ENCODE measurements at regions not wholly inside any gene's neighbourhood (a gene's known extent, or its start where the extent isn't known, plus 50 kb on each side); places are given as distances from the start of the nearest gene placed in this dataset.

DNA sequence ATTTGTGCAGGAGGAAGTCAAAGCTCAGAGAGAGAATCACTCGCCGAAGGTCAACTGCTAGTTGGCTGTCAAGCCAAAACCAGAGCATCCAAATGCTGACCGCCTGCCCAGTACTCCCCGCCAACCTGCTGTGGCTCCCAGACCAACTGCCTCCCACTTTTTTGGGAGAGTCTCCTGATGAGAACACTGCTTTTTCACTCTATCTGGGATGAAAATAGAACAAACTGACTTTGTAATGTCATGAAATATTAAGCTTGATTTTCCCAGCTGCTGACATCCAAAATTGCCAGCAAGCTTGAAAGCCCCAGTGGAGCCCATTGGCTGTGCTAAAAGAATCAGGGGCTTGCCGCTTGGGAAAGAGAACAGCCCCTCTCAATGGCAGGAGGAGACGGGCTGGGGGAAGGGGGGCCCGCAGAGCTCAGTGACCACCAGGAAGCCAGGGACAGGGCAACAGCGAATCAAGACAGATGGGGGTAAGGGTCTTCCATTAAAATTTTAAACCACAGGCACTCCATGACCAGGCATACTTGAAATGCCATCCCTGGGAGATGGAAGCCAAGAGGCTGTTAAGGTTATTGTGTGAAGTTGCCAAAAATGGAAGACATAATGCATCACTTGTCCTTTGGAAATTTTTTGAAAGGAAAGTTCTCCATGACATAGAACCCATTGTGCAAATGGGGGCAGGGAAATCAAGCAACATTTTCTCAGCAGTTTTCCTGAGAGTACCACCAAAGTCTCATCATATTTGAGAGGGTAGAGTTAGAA, 125.7 kb upstream of the CDH5 start:
- no peak for DNase-seq

- DNase-seq, result no peak
Measured at GRCh38 chr16:66240088-66240487, 126.4 kb upstream of the CDH5 start.

DNA sequence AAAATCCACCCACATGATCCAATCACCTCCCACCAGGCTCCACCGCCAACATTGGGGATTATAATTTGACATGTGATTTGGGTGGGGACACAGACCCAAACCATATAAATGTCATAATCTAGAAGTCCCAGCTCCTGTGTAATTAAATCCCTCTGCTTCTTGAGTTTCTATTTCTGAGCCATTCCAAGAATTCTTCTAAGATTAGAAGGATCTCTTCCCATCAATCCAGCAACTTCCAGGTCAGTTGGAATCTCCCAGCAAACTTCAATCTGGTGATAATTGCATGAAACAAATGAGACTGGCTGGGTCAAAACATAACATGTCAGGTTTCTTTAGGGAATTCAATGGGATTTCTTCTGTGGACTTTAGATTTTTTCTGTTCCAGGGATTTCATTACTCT, 127.8 kb upstream of the CDH5 start:
- DNase-seq, result no peak

DNA sequence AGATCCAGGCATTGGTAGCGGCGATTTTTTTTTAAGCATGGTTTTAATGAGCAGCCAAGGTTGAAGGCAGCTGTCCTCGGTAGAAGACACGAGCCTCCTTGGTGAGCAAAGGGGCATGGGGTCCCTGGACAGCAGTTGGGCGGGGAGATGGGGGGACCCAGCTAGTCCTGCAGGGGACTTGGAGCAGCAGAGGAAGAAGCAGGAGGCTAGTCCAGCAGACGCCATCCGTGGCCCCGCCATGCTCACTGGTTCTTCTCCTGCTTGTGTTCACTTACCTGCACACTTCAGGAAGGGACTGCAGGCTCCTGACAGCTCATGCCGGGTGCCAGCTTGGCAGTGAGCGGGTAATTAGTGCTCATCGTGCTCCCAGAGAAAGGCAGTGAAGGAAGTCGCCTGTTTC, 130.2 kb upstream of the CDH5 start:
- no peak for DNase-seq

DNA sequence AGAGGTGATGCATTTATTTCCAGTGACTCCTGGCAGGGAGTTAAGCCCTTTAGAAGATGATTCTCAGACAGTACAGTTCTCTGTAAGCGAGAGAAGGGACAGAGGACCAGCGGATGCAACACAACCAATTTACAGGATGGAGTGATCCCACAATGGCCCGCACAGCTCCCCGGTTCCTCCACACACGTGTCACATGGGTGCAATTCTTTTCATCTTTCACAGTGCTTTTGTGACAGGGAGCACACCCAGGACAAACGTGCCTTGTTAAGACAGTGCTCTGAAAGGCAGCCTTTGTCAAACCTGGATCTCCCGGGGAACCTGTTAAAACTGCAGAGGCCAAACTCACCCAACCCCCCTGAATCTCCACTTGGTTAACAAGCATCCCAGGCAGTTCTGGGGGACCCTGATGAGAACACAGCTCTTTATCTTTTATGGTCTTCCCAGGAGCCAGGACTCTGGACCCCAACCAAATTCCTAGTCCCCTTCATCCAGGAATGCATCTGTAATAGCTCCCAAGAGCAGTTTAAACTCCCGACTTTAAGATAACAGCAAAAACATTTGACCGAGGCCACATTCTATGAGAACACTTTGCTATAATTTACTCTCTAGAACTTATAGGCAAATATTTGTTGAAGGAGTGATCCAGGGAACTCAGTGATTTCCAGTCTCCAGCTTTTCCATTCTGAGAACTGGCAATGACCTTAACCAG, 134.9 kb upstream of the CDH5 start:
- DNase-seq, result no peak

DNA sequence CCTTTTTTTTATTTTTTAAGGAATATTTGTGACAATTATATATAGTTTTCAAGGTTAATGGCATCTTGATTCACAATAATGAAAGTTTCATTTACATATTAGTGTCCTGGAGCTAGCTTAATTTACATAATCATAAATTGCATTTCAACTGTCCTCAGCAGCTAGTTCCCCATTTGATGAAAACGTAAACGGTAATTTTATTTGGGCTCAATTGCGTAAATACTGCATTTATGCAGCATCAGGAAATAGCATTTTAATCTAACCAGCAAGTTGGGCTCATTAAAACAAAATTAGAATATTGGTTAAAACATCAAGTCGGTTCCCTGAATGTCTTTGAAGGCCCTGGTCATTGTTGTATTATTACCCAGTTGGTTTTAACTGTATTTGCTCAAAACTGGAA, 136.8 kb upstream of the CDH5 start:
- no peak for DNase-seq

GRCh38 chr16:66228792-66229191, 137.7 kb upstream of the CDH5 start:
- DNase-seq, result no peak

- DNase-seq, result no peak
Measured at GRCh38 chr16:66227766-66228530, 138.5 kb upstream of the CDH5 start.

GRCh38 chr16:66226762-66227161, 139.7 kb upstream of the CDH5 start:
- no peak for DNase-seq

- DNase-seq, result no peak
Measured at GRCh38 chr16:66225696-66226095, 140.8 kb upstream of the CDH5 start.

DNA sequence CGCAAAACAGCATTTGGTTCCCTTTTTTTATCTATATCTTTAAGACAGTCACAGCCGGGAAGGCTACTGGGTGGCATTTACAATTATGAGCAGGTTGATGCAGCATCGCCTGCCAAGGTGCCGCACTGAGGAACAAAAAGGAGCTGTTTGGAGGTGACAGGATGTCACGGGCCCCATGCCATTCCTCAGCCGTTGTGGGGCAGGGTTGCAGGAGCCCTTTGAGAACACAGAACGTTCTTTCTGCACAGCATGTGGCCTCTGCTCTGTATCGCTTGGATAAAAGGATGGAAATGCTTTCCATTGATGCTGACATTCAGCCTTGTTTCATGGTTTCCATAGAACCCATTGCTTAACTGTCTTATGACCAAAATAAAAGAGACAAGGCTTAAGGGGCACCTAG, 141.9 kb upstream of the CDH5 start:
- no peak for DNase-seq

GRCh38 chr16:66224186-66224585, 142.3 kb upstream of the CDH5 start:
- DNase-seq, result no peak

DNA sequence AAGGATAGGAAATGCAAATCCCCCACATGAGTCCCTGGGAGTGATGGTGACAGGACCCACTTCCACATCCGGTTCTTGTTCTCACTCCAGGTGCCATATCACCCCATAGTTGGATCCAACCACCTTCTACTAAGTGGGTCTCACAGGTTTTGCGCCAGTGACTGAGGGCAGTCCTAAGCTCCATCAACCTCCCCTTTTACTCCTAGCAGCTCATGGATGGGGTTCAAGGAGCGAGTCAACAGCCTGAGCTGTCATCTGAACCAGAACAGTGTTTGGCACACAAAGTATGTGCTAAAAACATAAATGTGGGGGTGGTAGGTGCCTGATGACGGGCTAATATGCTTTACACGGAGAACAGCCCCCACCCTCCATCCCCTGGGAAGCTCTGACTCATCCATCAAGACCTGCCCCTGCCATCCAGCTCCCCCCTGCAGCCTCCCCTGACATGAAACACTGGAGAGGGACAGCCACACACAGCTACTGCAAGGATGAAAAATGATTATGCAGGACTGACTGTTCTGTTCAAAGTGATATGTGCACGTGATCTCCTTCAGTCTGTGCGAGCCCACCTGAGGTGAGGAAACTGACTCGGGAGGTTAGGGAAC, 143.2 kb upstream of the CDH5 start:
- no peak for DNase-seq

DNA sequence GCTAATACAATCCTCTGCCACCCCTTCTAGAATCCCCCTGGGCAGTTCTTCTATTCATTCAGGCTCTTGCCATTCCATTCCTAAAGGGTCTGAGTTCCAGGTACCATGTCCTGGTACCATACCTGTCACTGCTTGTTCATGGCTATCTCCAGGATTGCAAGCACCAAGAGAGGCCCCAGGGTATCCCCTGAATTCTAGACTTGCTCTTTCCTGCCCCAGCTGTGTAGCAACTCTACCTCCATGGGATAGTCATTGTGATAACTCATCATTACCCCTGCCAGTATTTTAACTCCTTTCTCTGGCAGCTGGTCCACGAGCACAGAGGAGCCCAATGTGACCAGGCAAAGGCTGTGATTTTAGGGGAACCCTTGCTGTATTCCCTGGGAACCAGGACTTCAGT, 143.7 kb upstream of the CDH5 start:
- DNase-seq, result no peak

- DNase-seq, result no peak
Measured at GRCh38 chr16:66220702-66221101, 145.8 kb upstream of the CDH5 start.

GRCh38 chr16:66219491-66219890, 147.0 kb upstream of the CDH5 start:
- no peak for DNase-seq

- DNase-seq, result no peak
Measured at GRCh38 chr16:66212428-66212827, 154.1 kb upstream of the CDH5 start.

DNA sequence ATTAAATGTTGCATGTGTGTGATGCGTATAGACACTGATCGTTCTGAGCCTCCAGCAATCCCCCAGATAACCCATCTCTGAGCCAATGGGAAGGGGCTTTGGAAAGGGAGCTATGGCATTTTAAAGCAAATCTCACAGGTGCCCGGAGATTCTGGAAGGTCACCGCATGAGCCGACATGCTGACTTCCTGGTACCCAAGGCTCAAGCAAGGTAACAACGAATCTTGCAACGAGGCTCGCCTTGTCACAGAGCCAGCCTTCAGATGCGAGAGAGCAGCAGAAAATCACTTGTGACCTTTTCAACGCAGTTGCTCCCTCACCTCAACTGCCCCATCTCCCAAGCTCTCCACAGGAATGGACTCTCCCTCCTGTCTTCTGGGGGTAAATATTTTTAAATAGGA, 154.8 kb upstream of the CDH5 start:
- DNase-seq, result no peak

- no peak for DNase-seq
Measured at GRCh38 chr16:66207883-66208265, 158.6 kb upstream of the CDH5 start.

- DNase-seq, result no peak
Measured at GRCh38 chr16:66207139-66207882, 159.2 kb upstream of the CDH5 start.

- no peak for DNase-seq
Measured at GRCh38 chr16:66206363-66206762, 160.1 kb upstream of the CDH5 start.

DNA sequence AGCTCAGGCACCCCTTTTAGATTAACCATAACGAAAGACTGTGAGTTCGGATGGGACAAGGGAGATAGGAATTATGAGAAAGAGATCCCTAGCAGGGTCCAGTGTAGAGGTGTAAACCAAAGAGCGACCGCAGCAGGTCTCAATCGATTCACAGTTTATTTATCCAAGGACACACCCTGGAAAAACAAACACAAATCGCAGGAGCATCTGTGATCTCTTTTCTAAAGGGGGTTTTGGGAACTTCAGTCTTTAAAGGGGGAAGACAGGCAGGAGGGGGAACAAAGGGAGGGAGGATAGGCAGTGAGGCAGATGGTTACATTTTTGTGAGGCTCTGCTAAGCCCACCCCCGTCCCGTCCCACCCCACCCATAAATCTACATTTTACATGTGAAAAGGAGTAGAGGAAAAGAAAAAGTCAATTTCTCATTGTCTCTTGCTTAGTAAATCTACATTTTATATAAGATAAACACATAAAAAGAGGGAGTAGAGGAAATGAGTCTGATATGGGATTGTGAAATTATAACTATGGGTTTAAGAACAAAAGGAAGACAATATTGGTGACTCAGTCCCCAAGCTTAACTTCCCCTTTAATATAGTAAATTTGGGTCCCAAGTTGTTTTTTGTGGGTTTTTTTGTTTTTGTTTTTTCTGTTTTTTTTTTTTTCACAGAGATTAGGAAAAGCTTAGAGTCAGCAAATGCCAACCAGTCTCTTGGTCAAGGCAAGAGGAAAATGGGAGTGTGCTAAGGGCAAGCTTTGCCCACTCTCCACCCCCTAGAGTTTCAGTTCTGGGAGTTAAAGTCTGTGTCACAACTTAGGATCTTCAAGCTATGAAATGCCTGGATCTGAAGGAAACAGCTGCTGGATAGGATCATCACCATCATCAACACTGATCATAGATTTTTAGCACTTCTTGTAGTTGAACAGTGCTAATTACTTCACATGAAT, 160.9 kb upstream of the CDH5 start:
- DNase-seq, result no peak
